OCI-LY1 (cell line): ENCODE measurements at regions not wholly inside any gene's neighbourhood (a gene's known extent, or its start where the extent isn't known, plus 50 kb on each side); places are given as distances from the start of the nearest gene placed in this dataset.

ENCODE experiments used
- CTCF ChIP-seq: fragments of 200-600 bp; sonication (generic), shearing (Covaris generic); IDR thresholded peaks from 2 replicates; pipeline ENCODE4 v1.5.1; 2017; ENCODE audit warnings: mild to moderate bottlenecking, antibody characterized with exemption, low read length, moderate library complexity, mixed read lengths
- EZH2 ChIP-seq: fragments of 200-600 bp; sonication (generic), shearing (Covaris generic); IDR thresholded peaks from 2 replicates; pipeline ENCODE4 v1.8.0; 2017; ENCODE audit warnings: borderline replicate concordance, mixed run types, mild to moderate bottlenecking, antibody characterized with exemption, low read length, moderate library complexity, mixed read lengths

- TF ChIP-seq EZH2 (no peak), CTCF (no peak)
These were observed 302.6 kb downstream of the SNAPC1 start for GRCh38 chr14:62064751-62065323.
